HG03571 (cell line): ENCODE measurements at regions not wholly inside any gene's neighbourhood (a gene's known extent, or its start where the extent isn't known, plus 50 kb on each side); places are given as distances from the start of the nearest gene placed in this dataset.

Source experiments
- ATAC-seq: cut with Tn5 transposase; IDR thresholded peaks from one replicate; pipeline ENCODE4 v1.9.1; 2021; ENCODE audit not compliant: unreplicated experiment

GRCh38 chr6:122524056-122524455, 52.4 kb upstream of the SERINC1 start:
- no peak for ATAC-seq

- ATAC-seq: peak; percentile 84
Observed at GRCh38 chr6:122530440-122531046, 58.9 kb upstream of the SERINC1 start.

GRCh38 chr6:122548281-122548680, 61.9 kb upstream of the PKIB start:
- ATAC-seq: no peak

GRCh38 chr6:122548820-122549219, 61.4 kb upstream of the PKIB start:
- ATAC-seq: no peak

GRCh38 chr6:122553697-122554096, 56.5 kb upstream of the PKIB start:
- no peak for ATAC-seq

- ATAC-seq: no peak
Observed at GRCh38 chr6:122555561-122555960, 54.6 kb upstream of the PKIB start.

GRCh38 chr6:122558080-122558479, 52.1 kb upstream of the PKIB start:
- no peak for ATAC-seq
